ENCODE measurements at regions not wholly inside any gene's neighbourhood (a gene's known extent, or its start where the extent isn't known, plus 50 kb on each side); places are given as distances from the start of the nearest gene placed in this dataset.
"Not testable (repeated sequence)": the region's sequence is repeated elsewhere in the genome, so short reads cannot be mapped to it uniquely, and the experiment has no call there.

GRCh38 chr9:66829853-66830252 is 70.7 kb upstream of the ZNF658 start:
- H3K4me1 ChIP-seq; H3K4me3 ChIP-seq; intact Hi-C loops (cut with DNase I); H3K27ac ChIP-seq; DNase-seq; H3K9me3 ChIP-seq; H3K27me3 ChIP-seq; H3K36me3 ChIP-seq: not testable (repeated sequence)
- WGBS, 2 donors, result 92 to 95% methylated on average over 13 of the region's 13 CpGs

GRCh38 chr9:66830777-66831497 is 69.6 kb upstream of the ZNF658 start:
- H3K27me3 ChIP-seq; H3K4me3 ChIP-seq; DNase-seq; intact Hi-C loops (cut with DNase I); H3K9me3 ChIP-seq; H3K4me1 ChIP-seq; H3K36me3 ChIP-seq; H3K27ac ChIP-seq: not testable (repeated sequence)
- 93 to 96% methylated on average over 16 of the region's 34 CpGs for WGBS, 2 donors

- H3K36me3 ChIP-seq; H3K27ac ChIP-seq; H3K4me1 ChIP-seq; H3K27me3 ChIP-seq; intact Hi-C loops (cut with DNase I); H3K4me3 ChIP-seq; H3K9me3 ChIP-seq; DNase-seq: not testable (repeated sequence)
- WGBS, 2 donors, result 84 to 91% methylated on average over 5 of the region's 7 CpGs
These were observed 68.3 kb upstream of the ZNF658 start for GRCh38 chr9:66832222-66832621.

- H3K4me1 ChIP-seq; H3K27me3 ChIP-seq; intact Hi-C loops (cut with DNase I); H3K36me3 ChIP-seq; H3K4me3 ChIP-seq; DNase-seq; H3K9me3 ChIP-seq; H3K27ac ChIP-seq: not testable (repeated sequence)
- WGBS, 2 donors, result 76 to 92% methylated on average over 2 of the region's 9 CpGs
These were observed 63.1 kb upstream of the ZNF658 start for GRCh38 chr9:66837242-66837937.
